NB4 (cell line): ENCODE measurements at regions not wholly inside any gene's neighbourhood (a gene's known extent, or its start where the extent isn't known, plus 50 kb on each side); places are given as distances from the start of the nearest gene placed in this dataset.

Source experiments
- DNase-seq: peaks from one replicate; pipeline ENCODE4 v3.0.0; 2010; ENCODE audit warnings: low read depth
- H3K4me3 ChIP-seq: one replicate; pipeline ENCODE4 v1.5.1; 2011; ENCODE audit warnings: mild to moderate bottlenecking, low read depth, low read length, moderate library complexity
- MYC ChIP-seq: IDR thresholded peaks from 2 replicates; pipeline ENCODE4 v1.6.1; 2011; ENCODE audit warnings: low read depth, low read length
- POLR2A ChIP-seq: IDR thresholded peaks from 2 replicates; pipeline ENCODE4 v1.6.1; 2011; ENCODE audit warnings: mild to moderate bottlenecking; ENCODE audit not compliant: insufficient read length; ENCODE audit errors: extremely low read depth
- TF ChIP-seq, protein P1 (sequence below): IDR thresholded peaks from one replicate; pipeline ENCODE4 v1.5.1; 2012; ENCODE audit warnings: low read depth, low read length
- TF ChIP-seq, protein P2 (sequence below): IDR thresholded peaks from 2 replicates; pipeline ENCODE4 v1.6.1; 2011; ENCODE audit warnings: low read depth, low read length

DNA sequence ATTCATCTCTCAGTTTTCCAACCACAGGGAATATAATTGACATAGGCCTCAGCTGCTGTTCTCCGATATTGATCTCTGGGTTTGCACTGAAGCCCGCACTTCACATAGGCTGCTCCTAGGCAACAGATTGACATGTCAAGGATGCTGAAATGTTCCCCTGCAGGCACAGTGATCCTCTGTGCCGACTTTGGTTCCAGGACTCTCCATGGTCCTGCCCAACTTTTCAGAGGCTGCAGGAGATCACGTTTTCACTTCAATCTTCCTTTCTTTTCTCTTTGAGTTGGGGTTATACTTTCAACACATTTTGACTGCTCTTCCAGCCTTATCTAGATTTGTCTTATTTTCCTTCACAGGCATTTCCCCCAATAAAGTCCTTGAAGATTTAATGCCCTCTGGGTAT lies 1361.0 kb downstream of the DSC3 start:
- no peak overlapping the region for H3K4me3 ChIP-seq
- DNase-seq = no peak
- TF ChIP-seq, protein P1, sequence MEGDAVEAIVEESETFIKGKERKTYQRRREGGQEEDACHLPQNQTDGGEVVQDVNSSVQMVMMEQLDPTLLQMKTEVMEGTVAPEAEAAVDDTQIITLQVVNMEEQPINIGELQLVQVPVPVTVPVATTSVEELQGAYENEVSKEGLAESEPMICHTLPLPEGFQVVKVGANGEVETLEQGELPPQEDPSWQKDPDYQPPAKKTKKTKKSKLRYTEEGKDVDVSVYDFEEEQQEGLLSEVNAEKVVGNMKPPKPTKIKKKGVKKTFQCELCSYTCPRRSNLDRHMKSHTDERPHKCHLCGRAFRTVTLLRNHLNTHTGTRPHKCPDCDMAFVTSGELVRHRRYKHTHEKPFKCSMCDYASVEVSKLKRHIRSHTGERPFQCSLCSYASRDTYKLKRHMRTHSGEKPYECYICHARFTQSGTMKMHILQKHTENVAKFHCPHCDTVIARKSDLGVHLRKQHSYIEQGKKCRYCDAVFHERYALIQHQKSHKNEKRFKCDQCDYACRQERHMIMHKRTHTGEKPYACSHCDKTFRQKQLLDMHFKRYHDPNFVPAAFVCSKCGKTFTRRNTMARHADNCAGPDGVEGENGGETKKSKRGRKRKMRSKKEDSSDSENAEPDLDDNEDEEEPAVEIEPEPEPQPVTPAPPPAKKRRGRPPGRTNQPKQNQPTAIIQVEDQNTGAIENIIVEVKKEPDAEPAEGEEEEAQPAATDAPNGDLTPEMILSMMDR = no peak
- TF ChIP-seq, protein P2, sequence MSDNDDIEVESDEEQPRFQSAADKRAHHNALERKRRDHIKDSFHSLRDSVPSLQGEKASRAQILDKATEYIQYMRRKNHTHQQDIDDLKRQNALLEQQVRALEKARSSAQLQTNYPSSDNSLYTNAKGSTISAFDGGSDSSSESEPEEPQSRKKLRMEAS = no peak
- no peak for TF ChIP-seq MYC
- TF ChIP-seq POLR2A = no peak

DNA sequence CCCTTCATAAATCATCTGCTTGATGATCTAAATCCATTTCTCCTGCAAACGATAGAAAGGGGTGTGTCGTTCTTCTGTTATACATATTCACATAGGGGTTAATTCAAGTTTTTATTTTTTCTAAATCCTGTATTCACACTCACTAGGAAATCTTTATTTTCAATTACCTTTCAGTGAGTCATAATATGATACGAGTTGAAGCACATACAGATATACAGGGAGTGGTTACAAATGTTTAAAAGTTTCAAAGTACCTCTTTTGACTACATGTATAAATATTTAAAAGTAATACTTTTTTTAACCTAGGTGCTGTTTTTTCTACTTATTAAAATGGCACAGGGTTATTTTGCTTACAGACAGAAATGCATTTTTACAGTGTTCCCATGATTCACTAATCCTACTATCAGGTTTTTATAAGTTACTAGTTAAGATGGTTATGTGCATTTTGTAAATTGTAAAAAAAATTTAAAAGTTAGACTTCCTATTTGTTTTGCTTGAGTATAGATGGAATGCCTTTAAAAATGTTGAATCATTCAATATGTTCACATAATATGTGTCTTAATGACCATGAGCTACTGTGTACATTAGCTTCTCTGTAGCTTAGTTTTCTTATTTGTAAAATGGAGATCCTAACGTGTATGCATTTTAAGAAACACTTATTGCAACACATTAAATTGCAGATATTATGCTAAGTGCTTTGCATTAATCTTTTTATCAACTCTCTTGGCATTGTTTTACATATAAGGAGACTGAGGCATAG lies 1378.1 kb downstream of the DSC3 start:
- H3K4me3 ChIP-seq = no peak overlapping the region
- TF ChIP-seq, protein P1 = no peak
- TF ChIP-seq, protein P2 = no peak
- TF ChIP-seq MYC (no peak), POLR2A (no peak)
- DNase-seq = no peak

DNA sequence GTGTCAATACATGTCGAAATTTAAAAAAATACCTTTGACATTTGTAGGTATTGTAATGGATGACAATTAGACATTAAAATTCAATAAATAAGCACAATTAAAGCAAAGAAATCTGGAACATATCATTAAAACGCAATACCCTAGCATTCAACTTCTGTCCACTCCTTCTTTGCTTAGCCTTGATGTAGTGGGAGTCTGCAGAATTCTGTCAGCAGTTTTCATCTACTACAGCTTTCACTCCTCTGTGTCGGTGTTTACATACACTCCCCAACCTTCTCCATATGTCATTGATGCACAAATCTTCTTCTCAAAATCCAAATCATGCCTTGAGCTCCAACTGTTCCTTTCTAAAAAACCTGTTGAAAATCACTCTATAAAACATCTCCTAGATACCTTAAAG lies 1380.6 kb downstream of the DSC3 start:
- DNase-seq = no peak
- H3K4me3 ChIP-seq = no peak overlapping the region
- TF ChIP-seq, protein P1 = no peak
- TF ChIP-seq, protein P2 = no peak
- no peak for TF ChIP-seq POLR2A
- TF ChIP-seq MYC = no peak

DNA sequence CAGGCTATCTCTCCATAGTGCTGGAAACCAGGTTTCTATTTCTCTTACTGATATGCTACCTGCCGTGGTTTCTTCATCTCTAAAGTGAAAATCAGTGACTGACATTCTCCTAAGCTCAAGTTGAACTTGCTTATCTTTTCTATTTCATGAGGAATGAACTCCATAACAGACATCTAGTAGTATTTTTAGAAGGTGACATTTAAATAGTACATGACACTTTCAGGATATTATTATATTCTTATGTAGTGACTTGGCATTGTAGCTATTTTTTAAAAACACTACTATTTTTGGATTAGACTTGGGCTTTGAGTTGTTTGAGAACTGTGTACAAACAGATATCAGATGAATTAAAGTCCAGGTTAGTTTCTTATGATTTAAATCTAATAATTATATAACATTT lies 1381.8 kb downstream of the DSC3 start:
- no peak overlapping the region for H3K4me3 ChIP-seq
- no peak for DNase-seq
- no peak for TF ChIP-seq POLR2A
- TF ChIP-seq MYC = no peak
- TF ChIP-seq, protein P1 = no peak
- TF ChIP-seq, protein P2 = no peak

DNA sequence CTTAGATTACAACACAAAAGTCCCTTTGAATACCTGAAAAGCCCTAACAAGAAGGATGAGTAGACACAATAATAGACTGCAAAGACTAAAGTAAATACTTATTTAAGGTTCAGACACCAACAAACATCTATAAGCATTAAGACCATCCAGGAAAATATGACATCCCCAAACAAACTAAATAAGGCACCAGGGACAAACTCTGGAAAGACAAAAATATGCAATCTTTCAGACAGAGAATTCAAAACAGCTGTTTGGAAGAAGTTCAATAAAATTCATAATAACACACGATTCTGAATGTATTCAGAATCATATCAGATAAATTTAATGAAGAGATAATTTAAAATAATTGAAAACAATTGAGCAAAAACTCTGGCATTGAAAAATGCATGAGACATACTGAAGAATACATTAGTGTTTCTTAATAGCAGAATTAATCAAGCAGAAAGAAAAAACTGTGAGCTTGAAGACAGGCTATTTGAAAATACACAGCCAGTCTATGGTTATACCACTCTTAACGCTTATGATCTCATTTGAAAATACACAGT lies 1388.8 kb downstream of the DSC3 start:
- DNase-seq = no peak
- H3K4me3 ChIP-seq = no peak overlapping the region
- TF ChIP-seq, protein P1 = no peak
- no peak for TF ChIP-seq POLR2A
- TF ChIP-seq, protein P2 = no peak
